ENCODE measurements at regions not wholly inside any gene's neighbourhood (a gene's known extent, or its start where the extent isn't known, plus 50 kb on each side); places are given as distances from the start of the nearest gene placed in this dataset.

DNA sequence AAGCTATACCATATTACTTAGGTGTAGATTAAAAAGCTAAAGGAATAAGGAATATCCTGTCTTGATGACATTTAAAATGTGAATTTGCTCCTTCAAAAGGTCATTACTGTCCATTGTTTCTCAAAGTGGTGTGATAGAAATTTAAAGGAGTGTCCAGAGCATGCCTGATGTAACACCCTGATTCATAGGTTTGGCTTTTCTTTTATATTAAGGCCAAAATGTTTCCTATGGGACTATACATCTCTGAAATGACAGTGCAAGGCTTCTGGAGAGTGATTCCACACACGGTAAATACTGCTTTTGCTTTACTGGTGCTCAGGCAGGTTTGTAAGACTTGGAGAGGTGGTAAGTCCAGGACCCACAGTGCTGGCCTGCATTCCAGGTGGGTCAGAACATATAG is 289.9 kb downstream of the RFC3 start:
- H3K4me3 ChIP-seq (ENCODE audit: extremely low read depth, insufficient read depth, low read length, poor library complexity, severe bottlenecking), result no peak overlapping the region
- no peak overlapping the region for H3K27ac ChIP-seq (ENCODE audit: low read depth, low read length, severe bottlenecking)
- no peaks in the 10 kb centered on the region for H3K4me1 ChIP-seq (ENCODE audit: control insufficient read depth, insufficient read depth, low read length, poor library complexity, severe bottlenecking)
- H3K36me3 ChIP-seq (ENCODE audit: control insufficient read depth, insufficient read depth, low read length), result no peaks in the 10 kb centered on the region
- peaks cover 4% of the 10 kb centered on the region for H3K9me3 ChIP-seq (ENCODE audit: control insufficient read depth, low read length)
- 86 to 89% methylated on average over 1 of the region's 1 CpG for WGBS, 2 experiments (ENCODE audit: insufficient coverage in 2 of 2)

GRCh38 chr13:34108410-34108809 is 290.5 kb downstream of the RFC3 start:
- Histone ChIP-seq H3K4me1 (ENCODE audit: control insufficient read depth, insufficient read depth, low read length, poor library complexity, severe bottlenecking) (no peaks in the 10 kb centered on the region), H3K9me3 (ENCODE audit: control insufficient read depth, low read length) (peaks cover 4% of the 10 kb centered on the region), H3K36me3 (ENCODE audit: control insufficient read depth, insufficient read depth, low read length) (no peaks in the 10 kb centered on the region), H3K27ac (ENCODE audit: low read depth, low read length, severe bottlenecking) (no peak overlapping the region), H3K4me3 (ENCODE audit: extremely low read depth, insufficient read depth, low read length, poor library complexity, severe bottlenecking) (no peak overlapping the region)
- 100% methylated on average over 1 of the region's 2 CpGs for WGBS, 2 experiments (ENCODE audit: insufficient coverage in 2 of 2)

DNA sequence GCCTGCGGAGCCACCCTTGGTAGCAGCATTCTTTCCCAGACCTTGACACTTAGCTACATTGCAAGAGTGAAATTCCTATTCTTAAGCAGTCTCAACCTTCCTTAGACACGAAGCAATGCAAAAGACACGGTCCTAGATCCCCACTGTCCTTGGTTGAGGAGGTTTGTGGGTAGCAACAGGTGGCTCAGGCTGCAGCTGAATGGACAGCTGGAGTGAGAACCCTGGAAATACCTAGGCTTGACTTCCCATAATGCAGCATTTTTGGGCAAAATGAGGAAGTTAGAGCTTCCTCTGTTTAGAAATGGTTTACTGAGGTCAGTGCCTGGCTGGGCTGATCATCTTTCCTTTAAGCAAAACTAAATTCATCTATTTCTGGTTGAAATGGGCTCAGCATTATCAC is 296.6 kb downstream of the RFC3 start:
- peaks cover under 1% of the 10 kb centered on the region for H3K9me3 ChIP-seq (ENCODE audit: control insufficient read depth, low read length)
- no peaks in the 10 kb centered on the region for H3K36me3 ChIP-seq (ENCODE audit: control insufficient read depth, insufficient read depth, low read length)
- 100% methylated on average over 1 of the region's 3 CpGs; no CpG with 5 or more reads in 1 of the 2 experiments for WGBS, 2 experiments (ENCODE audit: insufficient coverage in 2 of 2)
- no peak overlapping the region for H3K27ac ChIP-seq (ENCODE audit: low read depth, low read length, severe bottlenecking)
- no peaks in the 10 kb centered on the region for H3K4me1 ChIP-seq (ENCODE audit: control insufficient read depth, insufficient read depth, low read length, poor library complexity, severe bottlenecking)
- H3K4me3 ChIP-seq (ENCODE audit: extremely low read depth, insufficient read depth, low read length, poor library complexity, severe bottlenecking), result no peak overlapping the region

- H3K4me1 ChIP-seq (ENCODE audit: control insufficient read depth, insufficient read depth, low read length, poor library complexity, severe bottlenecking), result no peaks in the 10 kb centered on the region
- 79 to 88% methylated on average over 3 of the region's 3 CpGs for WGBS, 2 experiments (ENCODE audit: insufficient coverage in 2 of 2)
- no peak overlapping the region for H3K27ac ChIP-seq (ENCODE audit: low read depth, low read length, severe bottlenecking)
- no peak overlapping the region for H3K4me3 ChIP-seq (ENCODE audit: extremely low read depth, insufficient read depth, low read length, poor library complexity, severe bottlenecking)
- no peaks in the 10 kb centered on the region for H3K36me3 ChIP-seq (ENCODE audit: control insufficient read depth, insufficient read depth, low read length)
- no peaks in the 10 kb centered on the region for H3K9me3 ChIP-seq (ENCODE audit: control insufficient read depth, low read length)
Measured at GRCh38 chr13:34116651-34117050, 298.7 kb downstream of the RFC3 start.

GRCh38 chr13:34124666-34125306 is 306.8 kb downstream of the RFC3 start:
- H3K9me3 ChIP-seq (ENCODE audit: control insufficient read depth, low read length), result no peaks in the 10 kb centered on the region
- no peak overlapping the region for H3K4me3 ChIP-seq (ENCODE audit: extremely low read depth, insufficient read depth, low read length, poor library complexity, severe bottlenecking)
- H3K4me1 ChIP-seq (ENCODE audit: control insufficient read depth, insufficient read depth, low read length, poor library complexity, severe bottlenecking), result no peaks in the 10 kb centered on the region
- no peak overlapping the region for H3K27ac ChIP-seq (ENCODE audit: low read depth, low read length, severe bottlenecking)
- no peaks in the 10 kb centered on the region for H3K36me3 ChIP-seq (ENCODE audit: control insufficient read depth, insufficient read depth, low read length)
- WGBS, 2 experiments (ENCODE audit: insufficient coverage in 2 of 2), result no CpG with 5 or more reads among the region's 3 CpGs

GRCh38 chr13:34127523-34127922 is 309.6 kb downstream of the RFC3 start:
- no peaks in the 10 kb centered on the region for H3K9me3 ChIP-seq (ENCODE audit: control insufficient read depth, low read length)
- 85 to 90% methylated on average over 2 of the region's 4 CpGs for WGBS, 2 experiments (ENCODE audit: insufficient coverage in 2 of 2)
- no peak overlapping the region for H3K4me3 ChIP-seq (ENCODE audit: extremely low read depth, insufficient read depth, low read length, poor library complexity, severe bottlenecking)
- H3K27ac ChIP-seq (ENCODE audit: low read depth, low read length, severe bottlenecking), result no peak overlapping the region
- H3K36me3 ChIP-seq (ENCODE audit: control insufficient read depth, insufficient read depth, low read length), result no peaks in the 10 kb centered on the region
- no peaks in the 10 kb centered on the region for H3K4me1 ChIP-seq (ENCODE audit: control insufficient read depth, insufficient read depth, low read length, poor library complexity, severe bottlenecking)

DNA sequence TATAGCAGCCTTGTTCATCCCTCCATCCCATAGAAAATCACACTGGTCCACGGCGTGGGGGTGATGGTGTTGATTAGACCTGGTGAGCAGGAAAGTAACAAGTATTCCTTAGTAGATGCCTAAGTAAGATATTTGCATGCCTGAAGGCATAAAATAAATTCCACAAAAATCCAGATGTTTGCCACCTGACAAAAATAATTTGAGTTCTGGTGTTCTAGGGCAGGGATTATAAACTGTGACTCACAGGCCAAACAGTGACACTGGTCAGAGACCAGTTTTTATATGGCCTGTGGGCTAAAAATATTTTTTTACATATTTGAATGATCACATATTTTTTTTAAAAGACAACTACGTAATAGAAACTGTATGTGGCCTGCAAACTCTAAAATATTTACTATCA is 310.7 kb downstream of the RFC3 start:
- no peaks in the 10 kb centered on the region for H3K36me3 ChIP-seq (ENCODE audit: control insufficient read depth, insufficient read depth, low read length)
- H3K4me1 ChIP-seq (ENCODE audit: control insufficient read depth, insufficient read depth, low read length, poor library complexity, severe bottlenecking), result no peaks in the 10 kb centered on the region
- H3K4me3 ChIP-seq (ENCODE audit: extremely low read depth, insufficient read depth, low read length, poor library complexity, severe bottlenecking), result no peak overlapping the region
- no peak overlapping the region for H3K27ac ChIP-seq (ENCODE audit: low read depth, low read length, severe bottlenecking)
- no peaks in the 10 kb centered on the region for H3K9me3 ChIP-seq (ENCODE audit: control insufficient read depth, low read length)
- no CpG with 5 or more reads among the region's 3 CpGs for WGBS, 2 experiments (ENCODE audit: insufficient coverage in 2 of 2)

- Histone ChIP-seq H3K36me3 (ENCODE audit: control insufficient read depth, insufficient read depth, low read length) (no peaks in the 10 kb centered on the region), H3K4me1 (ENCODE audit: control insufficient read depth, insufficient read depth, low read length, poor library complexity, severe bottlenecking) (no peaks in the 10 kb centered on the region), H3K27ac (ENCODE audit: low read depth, low read length, severe bottlenecking) (no peak overlapping the region), H3K4me3 (ENCODE audit: extremely low read depth, insufficient read depth, low read length, poor library complexity, severe bottlenecking) (no peak overlapping the region), H3K9me3 (ENCODE audit: control insufficient read depth, low read length) (no peaks in the 10 kb centered on the region)
Measured at GRCh38 chr13:34129436-34129835, 311.5 kb downstream of the RFC3 start.

GRCh38 chr13:34137200-34137599 is 319.3 kb downstream of the RFC3 start:
- Histone ChIP-seq H3K4me3 (ENCODE audit: extremely low read depth, insufficient read depth, low read length, poor library complexity, severe bottlenecking) (no peak overlapping the region), H3K36me3 (ENCODE audit: control insufficient read depth, insufficient read depth, low read length) (no peaks in the 10 kb centered on the region), H3K27ac (ENCODE audit: low read depth, low read length, severe bottlenecking) (no peak overlapping the region), H3K9me3 (ENCODE audit: control insufficient read depth, low read length) (peaks cover 5% of the 10 kb centered on the region), H3K4me1 (ENCODE audit: control insufficient read depth, insufficient read depth, low read length, poor library complexity, severe bottlenecking) (no peaks in the 10 kb centered on the region)
- 89 to 95% methylated on average over 2 of the region's 2 CpGs for WGBS, 2 experiments (ENCODE audit: insufficient coverage in 2 of 2)

- no CpG with 5 or more reads among the region's 4 CpGs for WGBS, 2 experiments (ENCODE audit: insufficient coverage in 2 of 2)
- Histone ChIP-seq H3K4me1 (ENCODE audit: control insufficient read depth, insufficient read depth, low read length, poor library complexity, severe bottlenecking) (no peaks in the 10 kb centered on the region), H3K9me3 (ENCODE audit: control insufficient read depth, low read length) (peaks cover 5% of the 10 kb centered on the region), H3K4me3 (ENCODE audit: extremely low read depth, insufficient read depth, low read length, poor library complexity, severe bottlenecking) (no peak overlapping the region), H3K36me3 (ENCODE audit: control insufficient read depth, insufficient read depth, low read length) (no peaks in the 10 kb centered on the region), H3K27ac (ENCODE audit: low read depth, low read length, severe bottlenecking) (no peak overlapping the region)
Measured at GRCh38 chr13:34139660-34140227, 321.8 kb downstream of the RFC3 start.

DNA sequence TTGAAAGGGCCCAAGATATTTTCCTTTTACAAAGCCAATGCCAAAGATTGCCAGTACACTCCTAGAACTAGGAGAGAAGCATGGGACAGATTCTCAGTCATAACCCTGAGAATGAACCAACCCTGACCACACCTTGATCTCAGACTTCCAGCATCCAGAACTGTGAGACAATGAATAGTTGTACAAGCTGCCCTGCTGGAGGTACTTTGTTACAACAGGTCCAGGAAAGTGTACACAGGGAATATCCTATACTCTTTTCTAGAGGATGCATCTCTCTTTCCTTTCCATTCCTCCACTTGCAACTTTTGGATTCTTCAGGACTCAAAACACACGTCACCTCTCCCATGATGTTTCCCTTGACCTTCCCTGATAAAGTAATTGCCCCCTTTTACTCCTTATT is 325.7 kb downstream of the RFC3 start:
- Histone ChIP-seq H3K36me3 (ENCODE audit: control insufficient read depth, insufficient read depth, low read length) (no peaks in the 10 kb centered on the region), H3K4me3 (ENCODE audit: extremely low read depth, insufficient read depth, low read length, poor library complexity, severe bottlenecking) (no peak overlapping the region), H3K27ac (ENCODE audit: low read depth, low read length, severe bottlenecking) (no peak overlapping the region), H3K4me1 (ENCODE audit: control insufficient read depth, insufficient read depth, low read length, poor library complexity, severe bottlenecking) (no peaks in the 10 kb centered on the region), H3K9me3 (ENCODE audit: control insufficient read depth, low read length) (no peaks in the 10 kb centered on the region)
- WGBS, 2 experiments (ENCODE audit: insufficient coverage in 2 of 2), result 89 to 100% methylated on average over 1 of the region's 1 CpG
